ENCODE measurements at regions not wholly inside any gene's neighbourhood (a gene's known extent, or its start where the extent isn't known, plus 50 kb on each side); places are given as distances from the start of the nearest gene placed in this dataset.

- H3F3A ChIP-seq (ENCODE audit: low read length, unreplicated experiment) = no peaks in the 10 kb centered on the region
- H3K36me3 ChIP-seq (ENCODE audit: low read depth, low read length) = no peaks in the 10 kb centered on the region
- 0 out of 2 replicates have a peak, but pooled peaks cover 7% of the 10 kb centered on the region for H3K27me3 ChIP-seq (ENCODE audit: low read length)
- H3K9me2 ChIP-seq (replicated peaks; ENCODE audit: low read length) = no peaks in the 10 kb centered on the region
- H3K4me3 ChIP-seq (ENCODE audit: low read length) = no peak overlapping the region
- CTCF ChIA-PET = no interaction called here
- POLR2A ChIA-PET (ENCODE audit: unreplicated experiment) = no interaction called here
- ATAC-seq (no peak), DNase-seq (no peak)
- BruUV-seq (replicated peaks) = no TSS peak
- H3K79me2 ChIP-seq (ENCODE audit: low read length) = no peaks in the 10 kb centered on the region
- no peak overlapping the region for H3K4me2 ChIP-seq (ENCODE audit: low read length)
- H2AFZ ChIP-seq (ENCODE audit: low read length) = no peak overlapping the region
- intact Hi-C loops (cut with micrococcal nuclease) = no loop called here
- H3K4me1 ChIP-seq (ENCODE audit: insufficient read depth, low read length) = no peaks in the 10 kb centered on the region
- no peaks in the 10 kb centered on the region for H4K20me1 ChIP-seq (ENCODE audit: low read length)
- TF ChIP-seq EZH2 (IDR thresholded peaks at IDR 0.05; ENCODE audit: low read length, unreplicated experiment) (no peak), CTCF (conservative IDR thresholded peaks at IDR 0.05; ENCODE audit: low read depth, low read length) (no peak), EZH2phosphoT487 (IDR thresholded peaks at IDR 0.05; ENCODE audit: borderline replicate concordance, low read length) (no peak)
- H3K9me3 ChIP-seq (ENCODE audit: low read length) = no peaks in the 10 kb centered on the region
- no peak overlapping the region for H3K9ac ChIP-seq (ENCODE audit: low read length)
- H3K27ac ChIP-seq (ENCODE audit: low read length) = no peak overlapping the region
Measured at GRCh38 chrX:39667736-39668482, 429.8 kb downstream of the BCOR start.

- DNase-seq (no peak), ATAC-seq (no peak)
- TF ChIP-seq CTCF (conservative IDR thresholded peaks at IDR 0.05; ENCODE audit: low read depth, low read length) (no peak), EZH2phosphoT487 (IDR thresholded peaks at IDR 0.05; ENCODE audit: borderline replicate concordance, low read length) (no peak), EZH2 (IDR thresholded peaks at IDR 0.05; ENCODE audit: low read length, unreplicated experiment) (no peak)
- Histone ChIP-seq H3K9me2 (replicated peaks; ENCODE audit: low read length) (no peaks in the 10 kb centered on the region), H3F3A (ENCODE audit: low read length, unreplicated experiment) (no peaks in the 10 kb centered on the region), H3K4me1 (ENCODE audit: insufficient read depth, low read length) (no peaks in the 10 kb centered on the region), H4K20me1 (ENCODE audit: low read length) (no peaks in the 10 kb centered on the region), H3K27me3 (ENCODE audit: low read length) (0 out of 2 replicates have a peak, but pooled peaks cover 14% of the 10 kb centered on the region), H3K79me2 (ENCODE audit: low read length) (no peaks in the 10 kb centered on the region), H3K36me3 (ENCODE audit: low read depth, low read length) (no peaks in the 10 kb centered on the region), H3K4me2 (ENCODE audit: low read length) (no peak overlapping the region), H3K27ac (ENCODE audit: low read length) (no peak overlapping the region), H3K9ac (ENCODE audit: low read length) (no peak overlapping the region), H3K4me3 (ENCODE audit: low read length) (no peak overlapping the region), H3K9me3 (ENCODE audit: low read length) (no peaks in the 10 kb centered on the region), H2AFZ (ENCODE audit: low read length) (no peak overlapping the region)
- BruUV-seq (replicated peaks) = no TSS peak
- intact Hi-C loops (cut with micrococcal nuclease) = no loop called here
- POLR2A ChIA-PET (ENCODE audit: unreplicated experiment) = no interaction called here
- CTCF ChIA-PET = no interaction called here
Measured at GRCh38 chrX:39669668-39670067, 428.1 kb downstream of the BCOR start.

- Histone ChIP-seq H3K9ac (ENCODE audit: low read length) (no peak overlapping the region), H3K4me2 (ENCODE audit: low read length) (no peak overlapping the region), H3F3A (ENCODE audit: low read length, unreplicated experiment) (no peaks in the 10 kb centered on the region), H3K36me3 (ENCODE audit: low read depth, low read length) (no peaks in the 10 kb centered on the region), H3K9me3 (ENCODE audit: low read length) (no peaks in the 10 kb centered on the region), H3K27ac (ENCODE audit: low read length) (no peak overlapping the region), H4K20me1 (ENCODE audit: low read length) (no peaks in the 10 kb centered on the region), H2AFZ (ENCODE audit: low read length) (no peak overlapping the region), H3K9me2 (replicated peaks; ENCODE audit: low read length) (no peaks in the 10 kb centered on the region), H3K4me1 (ENCODE audit: insufficient read depth, low read length) (no peaks in the 10 kb centered on the region), H3K27me3 (ENCODE audit: low read length) (0 out of 2 replicates have a peak, but pooled peaks cover 14% of the 10 kb centered on the region), H3K4me3 (ENCODE audit: low read length) (no peak overlapping the region), H3K79me2 (ENCODE audit: low read length) (no peaks in the 10 kb centered on the region)
- ChIA-PET CTCF (no interaction called here), POLR2A (ENCODE audit: unreplicated experiment) (no interaction called here)
- TF ChIP-seq EZH2 (IDR thresholded peaks at IDR 0.05; ENCODE audit: low read length, unreplicated experiment) (no peak), EZH2phosphoT487 (IDR thresholded peaks at IDR 0.05; ENCODE audit: borderline replicate concordance, low read length) (no peak), CTCF (conservative IDR thresholded peaks at IDR 0.05; ENCODE audit: low read depth, low read length) (no peak)
- intact Hi-C loops (cut with micrococcal nuclease) = no loop called here
- DNase-seq = no peak
- no TSS peak for BruUV-seq (replicated peaks)
- no peak for ATAC-seq
Measured at GRCh38 chrX:39670281-39670680, 427.5 kb downstream of the BCOR start.
